OCI-LY1 (cell line): ENCODE measurements at regions not wholly inside any gene's neighbourhood (a gene's known extent, or its start where the extent isn't known, plus 50 kb on each side); places are given as distances from the start of the nearest gene placed in this dataset.

Experiments used
- H2AFZ ChIP-seq: fragments of 200-600 bp; sonication (generic), shearing (Covaris generic); 2 replicates; pipeline ENCODE4 v1.6.0; 2014; ENCODE audit warnings: antibody characterized with exemption, mild to moderate bottlenecking, low read length
- H3F3A ChIP-seq: fragments of 200-600 bp; sonication (generic), shearing (Covaris generic); 2 replicates; pipeline ENCODE4 v1.6.0; 2014; ENCODE audit warnings: mild to moderate bottlenecking, antibody characterized with exemption, low read length, moderate library complexity; ENCODE audit not compliant: insufficient read depth
- H3K27ac ChIP-seq: fragments of 200-600 bp; sonication (generic); 2 replicates; pipeline ENCODE4 v1.5.1; 2014; ENCODE audit warnings: low read length, mixed run types, mild to moderate bottlenecking, low read depth; ENCODE audit not compliant: poor library complexity, severe bottlenecking
- H3K27me3 ChIP-seq: fragments of 200-600 bp; sonication (generic); 2 replicates; pipeline ENCODE4 v1.6.0; 2014; ENCODE audit warnings: antibody characterized with exemption, mild to moderate bottlenecking, low read length, moderate library complexity; ENCODE audit not compliant: insufficient read depth
- H3K36me3 ChIP-seq: fragments of 200-600 bp; sonication (generic); 2 replicates; pipeline ENCODE4 v1.6.1; 2014; ENCODE audit warnings: mild to moderate bottlenecking, antibody characterized with exemption, low read length, moderate library complexity, mixed read lengths; ENCODE audit not compliant: insufficient read depth
- H3K4me1 ChIP-seq: fragments of 200-600 bp; sonication (generic); 2 replicates; pipeline ENCODE4 v1.5.1; 2014; ENCODE audit warnings: mild to moderate bottlenecking, low read length, moderate library complexity; ENCODE audit not compliant: insufficient read depth, severe bottlenecking
- H3K4me2 ChIP-seq: fragments of 200-600 bp; sonication (generic), shearing (Covaris generic); 2 replicates; pipeline ENCODE4 v1.6.1; 2014; ENCODE audit warnings: low read length
- H3K4me3 ChIP-seq: fragments of 200-600 bp; sonication (generic); 2 replicates; pipeline ENCODE4 v1.5.1; 2014; ENCODE audit warnings: low read length, low read depth, mild to moderate bottlenecking, mixed read lengths; ENCODE audit not compliant: poor library complexity, severe bottlenecking
- H3K79me2 ChIP-seq: fragments of 200-600 bp; shearing (Covaris generic); 2 replicates; pipeline ENCODE4 v1.6.1; 2016; ENCODE audit warnings: mixed run types, low read length, mixed read lengths; ENCODE audit not compliant: insufficient read depth
- H3K9ac ChIP-seq: fragments of 200-600 bp; sonication (generic), shearing (Covaris generic); 2 replicates; pipeline ENCODE4 v1.6.1; 2014; ENCODE audit warnings: mild to moderate bottlenecking, low read length, mixed read lengths
- H3K9me2 ChIP-seq: fragments of 200-600 bp; sonication (generic), shearing (Covaris generic); 2 replicates; pipeline ENCODE4 v1.6.1; 2014; ENCODE audit warnings: low read depth, mild to moderate bottlenecking, low read length, mixed read lengths
- H3K9me3 ChIP-seq: fragments of 200-600 bp; shearing (Covaris generic); 2 replicates; pipeline ENCODE4 v1.6.1; 2014; ENCODE audit warnings: low read length, mixed read lengths
- H4K20me1 ChIP-seq: fragments of 200-600 bp; sonication (generic), shearing (Covaris generic); 2 replicates; pipeline ENCODE4 v1.6.0; 2016; ENCODE audit warnings: mild to moderate bottlenecking, low read length; ENCODE audit not compliant: insufficient read depth
- EZH2 ChIP-seq: fragments of 200-600 bp; sonication (generic), shearing (Covaris generic); IDR thresholded peaks from 2 replicates; pipeline ENCODE4 v1.8.0; 2017; ENCODE audit warnings: borderline replicate concordance, mixed run types, mild to moderate bottlenecking, antibody characterized with exemption, low read length, moderate library complexity, mixed read lengths
- TF ChIP-seq, protein P1 (sequence below): fragments of 200-600 bp; sonication (generic), shearing (Covaris generic); IDR thresholded peaks from 2 replicates; pipeline ENCODE4 v1.5.1; 2017; ENCODE audit warnings: mild to moderate bottlenecking, antibody characterized with exemption, low read length, moderate library complexity, mixed read lengths

DNA sequence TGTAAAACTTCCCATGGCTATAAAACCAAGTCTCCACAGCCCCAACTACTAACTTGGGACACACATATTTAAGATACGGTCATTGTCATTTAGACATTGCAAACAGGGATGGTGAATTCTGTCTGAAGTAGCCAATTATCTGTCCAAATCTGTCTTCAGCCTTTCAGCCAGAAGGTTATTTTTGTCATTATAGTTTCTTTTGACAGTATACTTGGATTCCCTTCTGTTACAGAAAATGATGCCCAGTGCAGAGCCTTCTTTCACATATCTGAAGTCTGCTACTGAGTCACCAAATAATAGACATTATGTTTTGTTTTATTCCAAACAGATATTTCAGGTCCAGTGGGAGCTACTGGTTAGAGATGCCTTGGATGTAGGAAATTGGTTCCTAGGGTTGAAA, 452.4 kb upstream of the HTR2A start:
- Histone ChIP-seq H4K20me1 (no peaks in the 10 kb centered on the region), H3K36me3 (no peaks in the 10 kb centered on the region), H3F3A (no peaks in the 10 kb centered on the region), H3K9me3 (no peaks in the 10 kb centered on the region), H3K4me3 (no peak overlapping the region), H3K27me3 (no peaks in the 10 kb centered on the region), H3K9me2 (no peaks in the 10 kb centered on the region), H3K9ac (no peak overlapping the region), H3K4me1 (no peaks in the 10 kb centered on the region), H3K79me2 (no peaks in the 10 kb centered on the region), H3K4me2 (no peak overlapping the region), H2AFZ (no peak overlapping the region), H3K27ac (no peak overlapping the region)
- TF ChIP-seq EZH2 = no peak
- TF ChIP-seq, protein P1, sequence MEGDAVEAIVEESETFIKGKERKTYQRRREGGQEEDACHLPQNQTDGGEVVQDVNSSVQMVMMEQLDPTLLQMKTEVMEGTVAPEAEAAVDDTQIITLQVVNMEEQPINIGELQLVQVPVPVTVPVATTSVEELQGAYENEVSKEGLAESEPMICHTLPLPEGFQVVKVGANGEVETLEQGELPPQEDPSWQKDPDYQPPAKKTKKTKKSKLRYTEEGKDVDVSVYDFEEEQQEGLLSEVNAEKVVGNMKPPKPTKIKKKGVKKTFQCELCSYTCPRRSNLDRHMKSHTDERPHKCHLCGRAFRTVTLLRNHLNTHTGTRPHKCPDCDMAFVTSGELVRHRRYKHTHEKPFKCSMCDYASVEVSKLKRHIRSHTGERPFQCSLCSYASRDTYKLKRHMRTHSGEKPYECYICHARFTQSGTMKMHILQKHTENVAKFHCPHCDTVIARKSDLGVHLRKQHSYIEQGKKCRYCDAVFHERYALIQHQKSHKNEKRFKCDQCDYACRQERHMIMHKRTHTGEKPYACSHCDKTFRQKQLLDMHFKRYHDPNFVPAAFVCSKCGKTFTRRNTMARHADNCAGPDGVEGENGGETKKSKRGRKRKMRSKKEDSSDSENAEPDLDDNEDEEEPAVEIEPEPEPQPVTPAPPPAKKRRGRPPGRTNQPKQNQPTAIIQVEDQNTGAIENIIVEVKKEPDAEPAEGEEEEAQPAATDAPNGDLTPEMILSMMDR = no peak

DNA sequence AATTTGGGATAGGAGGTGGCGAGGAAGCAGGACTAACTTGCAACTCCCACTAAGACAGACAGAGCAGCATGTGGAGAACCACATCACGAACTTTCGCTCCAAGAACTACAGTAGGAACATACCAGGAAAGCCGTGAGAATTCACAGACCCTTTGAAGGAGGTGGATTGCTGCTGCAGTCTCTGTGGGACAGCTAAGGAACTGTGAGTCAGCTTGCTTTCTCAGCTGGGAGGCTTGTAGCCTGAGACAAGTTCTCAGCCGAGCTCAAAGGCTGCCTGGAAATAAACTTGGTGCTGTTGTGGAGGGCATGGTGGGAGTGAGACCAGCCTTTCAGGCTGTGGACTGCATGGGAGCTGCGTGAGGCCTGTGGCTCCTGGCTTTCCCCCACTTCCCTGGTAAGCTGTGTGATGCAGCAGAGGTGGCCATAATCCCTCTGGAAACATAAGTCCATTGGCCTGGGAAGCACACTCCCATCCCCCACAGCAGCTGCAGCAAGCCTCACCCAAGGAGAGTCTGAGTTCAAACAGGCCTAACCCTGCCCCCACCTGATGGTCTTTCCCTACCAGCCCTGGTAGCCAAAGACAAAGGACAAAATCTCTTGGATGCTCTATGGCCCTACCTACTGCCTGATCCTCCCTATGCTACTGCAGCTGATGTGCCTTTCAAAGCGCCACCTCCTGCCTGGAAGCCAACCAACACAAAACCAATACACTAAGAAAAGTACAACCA, 441.1 kb upstream of the HTR2A start:
- Histone ChIP-seq H3F3A (no peaks in the 10 kb centered on the region), H2AFZ (no peak overlapping the region), H3K9me3 (no peaks in the 10 kb centered on the region), H3K27me3 (no peaks in the 10 kb centered on the region), H3K4me1 (no peaks in the 10 kb centered on the region), H3K27ac (no peak overlapping the region), H3K9ac (no peak overlapping the region), H3K9me2 (no peaks in the 10 kb centered on the region), H3K4me2 (no peak overlapping the region), H3K79me2 (no peaks in the 10 kb centered on the region), H3K4me3 (no peak overlapping the region), H4K20me1 (no peaks in the 10 kb centered on the region), H3K36me3 (no peaks in the 10 kb centered on the region)
- TF ChIP-seq, protein P1 = no peak
- no peak for TF ChIP-seq EZH2

DNA sequence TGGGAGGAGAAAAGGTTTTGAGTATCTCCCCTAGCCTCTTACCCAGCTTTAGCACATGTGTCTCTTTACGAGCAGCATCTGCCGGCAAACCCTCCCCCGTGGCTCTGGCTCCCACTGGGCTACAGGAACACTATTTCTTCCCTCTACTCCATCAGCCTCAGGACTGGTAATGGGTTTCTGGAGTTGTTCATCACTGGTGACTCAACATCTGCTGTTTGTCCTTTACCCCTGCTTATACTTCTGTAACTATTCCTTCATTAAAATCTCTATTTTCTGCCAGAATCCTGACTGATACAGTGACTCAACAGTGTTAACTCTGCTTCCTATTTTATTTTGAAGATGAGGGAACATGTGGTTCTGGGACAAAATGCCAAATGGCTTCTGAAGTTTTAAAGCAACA, 437.3 kb upstream of the HTR2A start:
- Histone ChIP-seq H3K4me1 (no peaks in the 10 kb centered on the region), H3F3A (no peaks in the 10 kb centered on the region), H3K9me3 (no peaks in the 10 kb centered on the region), H2AFZ (no peak overlapping the region), H3K79me2 (no peaks in the 10 kb centered on the region), H3K4me3 (no peak overlapping the region), H3K9ac (no peak overlapping the region), H3K27me3 (no peaks in the 10 kb centered on the region), H3K27ac (no peak overlapping the region), H3K36me3 (no peaks in the 10 kb centered on the region), H3K9me2 (no peaks in the 10 kb centered on the region), H3K4me2 (no peak overlapping the region), H4K20me1 (no peaks in the 10 kb centered on the region)
- no peak for TF ChIP-seq EZH2
- TF ChIP-seq, protein P1 = no peak
